Colonic mucosa (tissue), 4 donors: ENCODE measurements at regions not wholly inside any gene's neighbourhood (a gene's known extent, or its start where the extent isn't known, plus 50 kb on each side); places are given as distances from the start of the nearest gene placed in this dataset.
"Not testable (repeated sequence)": the region's sequence is repeated elsewhere in the genome, so short reads cannot be mapped to it uniquely, and the experiment has no call there.

Experiments used
- DNase-seq: peaks from one replicate; pipeline ENCODE4 v3.0.0-alpha.2; 2020
- H3K27ac ChIP-seq: fragments of 200-600 bp; one replicate; pipeline ENCODE4 v1.8.0; 2021
- H3K27me3 ChIP-seq: fragments of 200-600 bp; one replicate; pipeline ENCODE4 v1.8.0; 2021
- H3K36me3 ChIP-seq: fragments of 200-600 bp; one replicate; pipeline ENCODE4 v1.8.0; 2021
- H3K4me1 ChIP-seq: fragments of 200-600 bp; one replicate; pipeline ENCODE4 v1.8.0; 2021; ENCODE audit warnings: mild to moderate bottlenecking
- H3K4me3 ChIP-seq: fragments of 200-600 bp; one replicate; pipeline ENCODE4 v1.8.0; 2021
- H3K9ac ChIP-seq, 2 donors: one replicate each; pipeline ENCODE4 v1.7.0; 2013; ENCODE audit warnings: control low read depth in 2 of 2, low read depth in 2 of 2, low read length in 2 of 2
- H3K9me3 ChIP-seq: fragments of 200-600 bp; one replicate; pipeline ENCODE4 v1.8.0; 2021
- intact Hi-C: fragments of 100-400 bp; cut with DNase I; formaldehyde crosslinking; loops from one replicate; pipeline ENCODE4 v1.14.1; 2022
- TF ChIP-seq, protein P1 (sequence below): fragments of 200-600 bp; IDR thresholded peaks from one replicate; pipeline ENCODE4 v1.8.0; 2022; ENCODE audit warnings: antibody characterized with exemption, mild to moderate bottlenecking
- donor health status: healthy.
- donor health status: DM: no; HTN: no; CAD: no.
- donor health status: DM: no; HTN: no; CAD: no.

DNA sequence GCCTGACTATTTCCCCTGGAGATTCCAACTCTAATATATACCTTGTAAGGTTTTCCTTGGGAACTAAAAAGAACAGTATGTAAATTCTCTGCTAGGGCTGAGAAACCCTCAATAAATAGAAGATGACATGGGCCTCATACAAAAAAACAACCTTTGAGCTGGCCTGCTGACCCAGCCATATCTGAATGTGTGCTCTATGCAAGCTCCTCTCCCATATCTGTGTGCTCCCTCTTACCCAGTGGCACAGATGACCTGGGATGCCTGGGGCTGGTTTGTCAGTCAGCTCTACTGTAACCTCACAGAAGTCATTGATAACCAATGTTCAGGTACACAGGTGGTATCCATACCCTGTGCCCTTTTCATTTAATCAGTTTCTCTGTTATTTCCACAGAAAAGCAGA lies 329.2 kb downstream of the SEC16B start:
- Histone ChIP-seq H3K27me3 (no peaks in the 10 kb centered on the region), H3K36me3 (no peaks in the 10 kb centered on the region), H3K9me3 (no peaks in the 10 kb centered on the region), H3K4me3 (no peak overlapping the region), H3K27ac (no peak overlapping the region), H3K9ac (no peak overlapping the region), H3K4me1 (no peaks in the 10 kb centered on the region)
- intact Hi-C loops = no loop called here
- no peak for DNase-seq
- TF ChIP-seq, protein P1, sequence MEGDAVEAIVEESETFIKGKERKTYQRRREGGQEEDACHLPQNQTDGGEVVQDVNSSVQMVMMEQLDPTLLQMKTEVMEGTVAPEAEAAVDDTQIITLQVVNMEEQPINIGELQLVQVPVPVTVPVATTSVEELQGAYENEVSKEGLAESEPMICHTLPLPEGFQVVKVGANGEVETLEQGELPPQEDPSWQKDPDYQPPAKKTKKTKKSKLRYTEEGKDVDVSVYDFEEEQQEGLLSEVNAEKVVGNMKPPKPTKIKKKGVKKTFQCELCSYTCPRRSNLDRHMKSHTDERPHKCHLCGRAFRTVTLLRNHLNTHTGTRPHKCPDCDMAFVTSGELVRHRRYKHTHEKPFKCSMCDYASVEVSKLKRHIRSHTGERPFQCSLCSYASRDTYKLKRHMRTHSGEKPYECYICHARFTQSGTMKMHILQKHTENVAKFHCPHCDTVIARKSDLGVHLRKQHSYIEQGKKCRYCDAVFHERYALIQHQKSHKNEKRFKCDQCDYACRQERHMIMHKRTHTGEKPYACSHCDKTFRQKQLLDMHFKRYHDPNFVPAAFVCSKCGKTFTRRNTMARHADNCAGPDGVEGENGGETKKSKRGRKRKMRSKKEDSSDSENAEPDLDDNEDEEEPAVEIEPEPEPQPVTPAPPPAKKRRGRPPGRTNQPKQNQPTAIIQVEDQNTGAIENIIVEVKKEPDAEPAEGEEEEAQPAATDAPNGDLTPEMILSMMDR = no peak

DNA sequence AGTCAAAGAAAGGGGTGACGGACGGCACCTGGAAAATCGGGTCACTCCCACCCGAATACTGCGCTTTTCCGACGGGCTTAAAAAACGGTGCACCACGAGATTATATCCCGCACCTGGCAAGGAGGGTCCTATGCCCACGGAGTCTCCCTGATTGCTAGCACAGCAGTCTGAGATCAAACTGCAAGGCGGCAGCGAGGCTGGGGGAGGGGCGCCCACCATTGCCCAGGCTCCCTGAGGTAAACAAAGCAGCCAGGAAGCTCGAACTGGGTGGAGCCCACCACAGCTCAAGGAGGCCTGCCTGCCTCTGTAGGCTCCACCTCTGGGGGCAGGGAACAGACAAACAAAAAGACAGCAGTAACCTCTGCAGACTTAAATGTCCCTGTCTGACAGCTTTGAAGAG lies 335.7 kb downstream of the SEC16B start:
- H3K4me3 ChIP-seq, H3K4me1 ChIP-seq, H3K9ac ChIP-seq, H3K36me3 ChIP-seq, H3K27ac ChIP-seq, DNase-seq, H3K9me3 ChIP-seq, H3K27me3 ChIP-seq, intact Hi-C loops: not testable (repeated sequence)

- no peaks in the 10 kb centered on the region for H3K36me3 ChIP-seq
- TF ChIP-seq, protein P1 = no peak
- no peak overlapping the region for H3K4me3 ChIP-seq
- H3K27ac ChIP-seq = no peak overlapping the region
- H3K4me1 ChIP-seq = no peaks in the 10 kb centered on the region
- H3K9ac ChIP-seq = no peak overlapping the region
- no peaks in the 10 kb centered on the region for H3K27me3 ChIP-seq
- H3K9me3 ChIP-seq = no peaks in the 10 kb centered on the region
- intact Hi-C loops = no loop called here
- DNase-seq = no peak
Measured at GRCh38 chr1:177632923-177633615, 336.8 kb downstream of the SEC16B start.

DNA sequence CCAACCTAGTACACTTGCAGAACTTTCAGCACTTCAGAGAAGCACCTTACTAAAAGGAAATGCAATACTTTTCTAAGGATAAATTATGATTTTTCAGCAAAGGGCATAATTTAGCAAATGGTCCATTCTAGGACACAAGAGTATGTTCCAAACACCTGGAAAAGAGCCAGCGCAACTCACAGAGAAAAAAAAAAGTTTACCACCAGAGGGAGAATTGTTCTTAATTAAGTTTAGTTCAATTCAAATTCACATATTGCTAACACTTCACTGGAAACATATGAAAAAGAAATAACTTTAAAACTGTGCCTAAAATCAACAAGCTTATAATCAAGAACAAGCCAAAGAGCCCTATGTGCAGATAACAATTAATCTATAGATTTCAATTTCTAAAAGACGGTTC lies 338.1 kb downstream of the SEC16B start:
- no peak for DNase-seq
- TF ChIP-seq, protein P1 = no peak
- Histone ChIP-seq H3K27ac (no peak overlapping the region), H3K4me1 (no peaks in the 10 kb centered on the region), H3K4me3 (no peak overlapping the region), H3K9me3 (no peaks in the 10 kb centered on the region), H3K27me3 (no peaks in the 10 kb centered on the region), H3K9ac (no peak overlapping the region), H3K36me3 (no peaks in the 10 kb centered on the region)
- intact Hi-C loops = no loop called here

DNA sequence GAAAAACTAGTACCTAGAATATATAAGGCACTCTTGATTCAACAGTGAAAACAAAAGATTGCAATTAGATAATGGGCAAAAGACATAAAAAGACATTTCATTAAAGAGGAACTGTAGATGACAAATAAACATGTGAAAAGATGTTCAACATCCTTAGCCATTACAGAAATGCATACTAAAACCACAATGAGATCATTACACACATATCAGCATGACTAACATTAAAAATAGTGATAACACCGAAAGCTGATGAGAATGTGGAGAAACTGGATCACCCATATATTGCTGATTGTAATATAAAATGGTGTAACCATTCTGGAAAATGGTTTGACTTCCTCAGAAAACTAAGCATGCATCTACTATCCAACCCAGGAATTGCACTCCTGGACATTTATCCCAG lies 340.3 kb downstream of the SEC16B start:
- TF ChIP-seq, protein P1 = no peak
- no peak overlapping the region for H3K27ac ChIP-seq
- no peaks in the 10 kb centered on the region for H3K27me3 ChIP-seq
- H3K36me3 ChIP-seq = no peaks in the 10 kb centered on the region
- no peak for DNase-seq
- H3K9ac ChIP-seq = no peak overlapping the region
- H3K4me3 ChIP-seq = no peak overlapping the region
- intact Hi-C loops = no loop called here
- H3K9me3 ChIP-seq = no peaks in the 10 kb centered on the region
- H3K4me1 ChIP-seq = no peaks in the 10 kb centered on the region

GRCh38 chr1:177627148-177627910 lies 342.5 kb downstream of the SEC16B start:
- intact Hi-C loops = no loop called here
- no peak overlapping the region for H3K27ac ChIP-seq
- H3K36me3 ChIP-seq = no peaks in the 10 kb centered on the region
- H3K4me1 ChIP-seq = no peaks in the 10 kb centered on the region
- TF ChIP-seq, protein P1 = no peak
- DNase-seq = no peak
- no peak overlapping the region for H3K4me3 ChIP-seq
- no peaks in the 10 kb centered on the region for H3K9me3 ChIP-seq
- no peaks in the 10 kb centered on the region for H3K27me3 ChIP-seq
- H3K9ac ChIP-seq = no peak overlapping the region
